PC-9 (cell line): ENCODE measurements at regions not wholly inside any gene's neighbourhood (a gene's known extent, or its start where the extent isn't known, plus 50 kb on each side); places are given as distances from the start of the nearest gene placed in this dataset.

Source experiments
- BruUV-seq: library from RNA; stranded (reverse); fragments of 400-500 nt; replicated peaks from 2 replicates; lab custom pipeline; 2021; lab: Mats Ljungman, UMichigan
- CTCF ChIA-PET: fragments of 300-600 bp; sonication (Branson Sonifier 250); formaldehyde crosslinking; loops from one replicate; lab custom pipeline; 2022; ENCODE audit warnings: antibody characterized with exemption; lab: Charles Lee
- POLR2A ChIA-PET: fragments of 300-600 bp; sonication (Branson Sonifier 250); formaldehyde crosslinking; loops from one replicate; lab custom pipeline; 2022; ENCODE audit warnings: antibody characterized with exemption; ENCODE audit not compliant: unreplicated experiment; lab: Charles Lee
- DNase-seq, 2 experiments: peaks; one replicate each; pipeline versions ENCODE4 v3.0.0 to v3.0.0-alpha.2; 2015 to 2022; ENCODE audit warnings: mixed read lengths in 1 of 2
- H2AFZ ChIP-seq: fragments of 200-600 bp; sonication (generic); 2 replicates; pipeline ENCODE4 v1.8.1; 2017; ENCODE audit warnings: antibody characterized with exemption
- H3F3A ChIP-seq: fragments of 200-600 bp; sonication (generic); 2 replicates; pipeline ENCODE4 v1.8.1; 2017; ENCODE audit warnings: antibody characterized with exemption, mild to moderate bottlenecking, low read depth; ENCODE audit not compliant: insufficient read depth
- H3K27ac ChIP-seq: fragments of 200-600 bp; sonication (generic); 2 replicates; pipeline ENCODE4 v1.6.1; 2016; ENCODE audit warnings: mixed run types
- H3K27me3 ChIP-seq: fragments of 200-600 bp; sonication (generic); 2 replicates; pipeline ENCODE4 v1.6.1; 2016; ENCODE audit warnings: low read depth, mixed run types; ENCODE audit not compliant: insufficient read depth
- H3K36me3 ChIP-seq: fragments of 200-600 bp; sonication (generic); 2 replicates; pipeline ENCODE4 v1.6.1; 2016; ENCODE audit warnings: low read depth, mixed run types
- H3K4me1 ChIP-seq: fragments of 200-600 bp; sonication (generic); replicated peaks from 2 replicates; pipeline ENCODE4 v1.6.1; 2016; ENCODE audit warnings: mixed run types; ENCODE audit not compliant: insufficient read depth
- H3K4me2 ChIP-seq: fragments of 200-600 bp; sonication (generic); 2 replicates; pipeline ENCODE4 v1.6.1; 2017; ENCODE audit warnings: mixed run types
- H3K4me3 ChIP-seq: fragments of 200-600 bp; sonication (generic); 2 replicates; pipeline ENCODE4 v1.6.1; 2016; ENCODE audit warnings: mixed run types
- H3K79me2 ChIP-seq: fragments of 200-600 bp; sonication (generic); 2 replicates; pipeline ENCODE4 v1.6.1; 2017; ENCODE audit warnings: low read depth, mixed run types
- H3K9me2 ChIP-seq: fragments of 200-600 bp; sonication (generic); 2 replicates; pipeline ENCODE4 v1.8.1; 2017; ENCODE audit warnings: mild to moderate bottlenecking; ENCODE audit not compliant: insufficient read depth
- H3K9me3 ChIP-seq: fragments of 200-600 bp; sonication (generic); 2 replicates; pipeline ENCODE4 v1.8.1; 2016; ENCODE audit warnings: low read depth; ENCODE audit not compliant: insufficient read depth
- H4K20me1 ChIP-seq: fragments of 200-600 bp; sonication (generic); 2 replicates; pipeline ENCODE4 v1.8.1; 2017; ENCODE audit not compliant: insufficient read depth
- EZH2 ChIP-seq: fragments of 200-600 bp; sonication (generic); IDR thresholded peaks from 2 replicates; pipeline ENCODE4 v1.8.0; 2017; ENCODE audit warnings: antibody characterized with exemption, low read depth
- intact Hi-C: fragments of 100-400 bp; cut with micrococcal nuclease; formaldehyde crosslinking; loops from one replicate; pipeline ENCODE4 v1.10.0; 2022; ENCODE audit not compliant: unreplicated experiment
- TF ChIP-seq, protein P1 (sequence below): fragments of 200-600 bp; sonication (generic); conservative IDR thresholded peaks from 2 replicates; pipeline ENCODE4 v1.6.1; 2017; ENCODE audit warnings: mixed run types, antibody characterized with exemption, mild to moderate bottlenecking, moderate library complexity

DNA sequence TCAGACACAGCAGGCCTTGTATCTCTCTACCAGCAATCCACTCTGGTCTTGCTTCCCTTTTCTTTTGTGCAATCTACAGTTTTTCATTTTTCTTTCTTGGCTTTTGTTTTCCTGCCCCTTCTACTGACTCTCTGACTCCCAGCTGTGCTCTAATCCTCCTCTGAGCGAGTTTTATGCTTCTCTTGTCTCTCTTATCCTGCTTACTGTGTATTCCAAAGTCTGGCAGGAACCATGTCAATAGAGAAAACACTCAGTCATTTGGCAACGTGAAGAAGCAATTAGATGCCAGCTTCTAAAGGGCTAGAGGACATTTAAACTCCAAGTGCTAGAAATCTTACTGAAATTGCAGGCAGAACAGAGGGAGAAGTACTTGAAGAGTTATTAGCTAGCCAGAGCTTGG is 984.6 kb upstream of the TENM3 start:
- TF ChIP-seq, protein P1, sequence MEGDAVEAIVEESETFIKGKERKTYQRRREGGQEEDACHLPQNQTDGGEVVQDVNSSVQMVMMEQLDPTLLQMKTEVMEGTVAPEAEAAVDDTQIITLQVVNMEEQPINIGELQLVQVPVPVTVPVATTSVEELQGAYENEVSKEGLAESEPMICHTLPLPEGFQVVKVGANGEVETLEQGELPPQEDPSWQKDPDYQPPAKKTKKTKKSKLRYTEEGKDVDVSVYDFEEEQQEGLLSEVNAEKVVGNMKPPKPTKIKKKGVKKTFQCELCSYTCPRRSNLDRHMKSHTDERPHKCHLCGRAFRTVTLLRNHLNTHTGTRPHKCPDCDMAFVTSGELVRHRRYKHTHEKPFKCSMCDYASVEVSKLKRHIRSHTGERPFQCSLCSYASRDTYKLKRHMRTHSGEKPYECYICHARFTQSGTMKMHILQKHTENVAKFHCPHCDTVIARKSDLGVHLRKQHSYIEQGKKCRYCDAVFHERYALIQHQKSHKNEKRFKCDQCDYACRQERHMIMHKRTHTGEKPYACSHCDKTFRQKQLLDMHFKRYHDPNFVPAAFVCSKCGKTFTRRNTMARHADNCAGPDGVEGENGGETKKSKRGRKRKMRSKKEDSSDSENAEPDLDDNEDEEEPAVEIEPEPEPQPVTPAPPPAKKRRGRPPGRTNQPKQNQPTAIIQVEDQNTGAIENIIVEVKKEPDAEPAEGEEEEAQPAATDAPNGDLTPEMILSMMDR = no peak
- TF ChIP-seq EZH2 = no peak
- no peaks in the 10 kb centered on the region for H4K20me1 ChIP-seq
- H3K4me1 ChIP-seq = no peaks in the 10 kb centered on the region
- ChIA-PET POLR2A (no interaction called here), CTCF (no interaction called here)
- H3K4me3 ChIP-seq = no peak overlapping the region
- H3K4me2 ChIP-seq = no peak overlapping the region
- H3K9me3 ChIP-seq = no peaks in the 10 kb centered on the region
- no peak overlapping the region for H3K27ac ChIP-seq
- intact Hi-C loops = no loop called here
- no peaks in the 10 kb centered on the region for H3K9me2 ChIP-seq
- H3K79me2 ChIP-seq = no peaks in the 10 kb centered on the region
- no peaks in the 10 kb centered on the region for H3F3A ChIP-seq
- no peak for DNase-seq
- H2AFZ ChIP-seq = no peak overlapping the region
- BruUV-seq = no TSS peak
- no peaks in the 10 kb centered on the region for H3K27me3 ChIP-seq
- no peaks in the 10 kb centered on the region for H3K36me3 ChIP-seq

DNA sequence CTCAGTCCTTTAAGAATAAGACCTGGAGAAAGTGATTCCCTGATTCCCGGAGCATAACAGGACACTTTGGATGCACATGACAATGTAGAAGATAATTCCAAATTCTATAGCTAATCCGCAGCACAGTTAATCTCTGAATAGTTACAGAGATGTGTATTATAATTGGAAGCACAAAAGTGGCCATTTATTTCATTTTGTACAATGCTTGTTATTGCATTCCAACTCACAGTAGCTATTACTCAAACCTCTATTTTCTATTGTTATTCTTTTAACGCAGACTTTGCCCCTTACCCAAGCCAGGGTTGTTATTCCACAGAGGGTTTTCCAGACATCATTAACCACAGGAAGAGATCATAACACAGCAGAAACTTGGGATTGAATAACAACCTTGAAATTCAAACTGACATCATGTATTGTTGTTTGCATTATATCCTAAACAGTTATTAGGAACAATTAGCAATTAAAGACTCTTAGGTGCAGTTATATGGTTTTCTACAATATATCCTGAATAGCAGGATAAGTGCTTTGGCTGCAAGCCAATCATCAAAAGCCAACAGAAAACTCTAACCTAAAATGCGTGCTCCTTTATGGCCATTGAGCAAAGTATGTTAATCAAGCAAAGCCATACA is 984.0 kb upstream of the TENM3 start:
- no peak overlapping the region for H2AFZ ChIP-seq
- DNase-seq = no peak
- no peaks in the 10 kb centered on the region for H3K4me1 ChIP-seq

DNA sequence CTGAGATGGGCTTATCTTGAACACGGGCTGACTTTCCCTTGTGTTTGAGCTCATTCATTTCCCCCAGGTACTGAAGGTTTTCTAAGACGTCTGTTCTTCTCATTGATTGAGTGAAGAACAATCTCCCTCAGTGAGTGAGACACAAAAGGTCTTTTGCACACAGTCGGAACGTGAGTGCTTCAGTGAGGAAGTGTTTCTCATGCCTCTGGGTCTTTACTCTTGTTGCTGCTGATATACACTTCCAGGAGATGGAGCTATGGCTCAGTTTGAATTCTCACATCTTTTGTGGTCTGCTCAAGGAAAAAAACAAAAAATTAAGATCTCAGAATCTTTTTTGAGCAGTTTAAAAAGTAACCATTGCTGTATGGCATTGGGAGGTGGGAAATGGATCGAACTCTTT is 981.9 kb upstream of the TENM3 start:
- CTCF ChIA-PET = no interaction called here
- H3K4me1 ChIP-seq = no peaks in the 10 kb centered on the region
- no peak overlapping the region for H3K4me2 ChIP-seq
- BruUV-seq = no TSS peak
- POLR2A ChIA-PET = no interaction called here
- no peaks in the 10 kb centered on the region for H3K79me2 ChIP-seq
- TF ChIP-seq EZH2 = no peak
- TF ChIP-seq, protein P1 = no peak
- no peaks in the 10 kb centered on the region for H3K9me2 ChIP-seq
- no peaks in the 10 kb centered on the region for H4K20me1 ChIP-seq
- DNase-seq = no peak
- H2AFZ ChIP-seq = no peak overlapping the region
- intact Hi-C loops = no loop called here
- H3K36me3 ChIP-seq = no peaks in the 10 kb centered on the region
- H3F3A ChIP-seq = no peaks in the 10 kb centered on the region
- H3K27me3 ChIP-seq = no peaks in the 10 kb centered on the region
- no peak overlapping the region for H3K4me3 ChIP-seq
- no peaks in the 10 kb centered on the region for H3K9me3 ChIP-seq
- H3K27ac ChIP-seq = no peak overlapping the region

More for the DNA sequence above, 984.0 kb upstream of the TENM3 start:
- H3K9me2 ChIP-seq = no peaks in the 10 kb centered on the region
- ChIA-PET POLR2A (no interaction called here), CTCF (no interaction called here)
- no peak for TF ChIP-seq EZH2
- TF ChIP-seq, protein P1 = no peak
- no peak overlapping the region for H3K4me2 ChIP-seq
- no peaks in the 10 kb centered on the region for H3K27me3 ChIP-seq
- intact Hi-C loops = no loop called here
- no peaks in the 10 kb centered on the region for H3K79me2 ChIP-seq
- no peaks in the 10 kb centered on the region for H3K36me3 ChIP-seq
- no peaks in the 10 kb centered on the region for H4K20me1 ChIP-seq
- BruUV-seq = no TSS peak
- H3K4me3 ChIP-seq = no peak overlapping the region
- no peak overlapping the region for H3K27ac ChIP-seq
- H3F3A ChIP-seq = no peaks in the 10 kb centered on the region
- no peaks in the 10 kb centered on the region for H3K9me3 ChIP-seq
